RWPE2 (cell line): ENCODE measurements at regions not wholly inside any gene's neighbourhood (a gene's known extent, or its start where the extent isn't known, plus 50 kb on each side); places are given as distances from the start of the nearest gene placed in this dataset.

Experiments used
- ATAC-seq: fragments of 200-7000 bp; cut with Tn5 transposase; 3 replicates; pipeline ENCODE4 v1.9.1; 2021; ENCODE audit warnings: low read depth
- DNase-seq: peaks from one replicate; pipeline ENCODE4 v3.0.0-alpha.2; 2020; ENCODE audit warnings: low spot score
- H3K27ac ChIP-seq: fragments of 450-650 bp; 2 replicates; pipeline ENCODE4 v1.5.1; 2017; ENCODE audit warnings: mild to moderate bottlenecking; ENCODE audit not compliant: poor library complexity, severe bottlenecking
- H3K27me3 ChIP-seq: fragments of 250-450 bp; sonication (Bioruptor Pico); 2 replicates; pipeline ENCODE4 v1.5.1; 2021; ENCODE audit warnings: mild to moderate bottlenecking, moderate library complexity; ENCODE audit not compliant: insufficient read depth, poor library complexity, severe bottlenecking
- H3K36me3 ChIP-seq: fragments of 250-450 bp; sonication (Bioruptor Pico); 2 replicates; pipeline ENCODE4 v1.5.1; 2020; ENCODE audit warnings: low read depth, mild to moderate bottlenecking, moderate library complexity
- H3K4me1 ChIP-seq: fragments of 250-450 bp; sonication (Bioruptor Pico); 2 replicates; pipeline ENCODE4 v1.5.1; 2021; ENCODE audit warnings: mild to moderate bottlenecking, moderate library complexity; ENCODE audit not compliant: insufficient read depth, poor library complexity, severe bottlenecking
- H3K4me3 ChIP-seq: fragments of 250-450 bp; sonication (Bioruptor Pico); 2 replicates; pipeline ENCODE4 v1.5.1; 2021; ENCODE audit warnings: mild to moderate bottlenecking, moderate library complexity; ENCODE audit not compliant: severe bottlenecking
- H3K9me3 ChIP-seq: fragments of 250-450 bp; sonication (Bioruptor Pico); 2 replicates; pipeline ENCODE4 v1.5.1; 2021; ENCODE audit warnings: mild to moderate bottlenecking, moderate library complexity; ENCODE audit not compliant: severe bottlenecking
- TF ChIP-seq, protein P1 (sequence below): fragments of 450-650 bp; IDR thresholded peaks from one replicate; pipeline ENCODE4 v1.5.1; 2017; ENCODE audit warnings: mild to moderate bottlenecking, moderate library complexity; ENCODE audit not compliant: poor library complexity, severe bottlenecking

GRCh38 chr16:48081656-48082055 lies 74.1 kb downstream of the ABCC12 start:
- peak; percentile 97 for ATAC-seq
- no peak for DNase-seq
- H3K27ac ChIP-seq = no peak overlapping the region

DNA sequence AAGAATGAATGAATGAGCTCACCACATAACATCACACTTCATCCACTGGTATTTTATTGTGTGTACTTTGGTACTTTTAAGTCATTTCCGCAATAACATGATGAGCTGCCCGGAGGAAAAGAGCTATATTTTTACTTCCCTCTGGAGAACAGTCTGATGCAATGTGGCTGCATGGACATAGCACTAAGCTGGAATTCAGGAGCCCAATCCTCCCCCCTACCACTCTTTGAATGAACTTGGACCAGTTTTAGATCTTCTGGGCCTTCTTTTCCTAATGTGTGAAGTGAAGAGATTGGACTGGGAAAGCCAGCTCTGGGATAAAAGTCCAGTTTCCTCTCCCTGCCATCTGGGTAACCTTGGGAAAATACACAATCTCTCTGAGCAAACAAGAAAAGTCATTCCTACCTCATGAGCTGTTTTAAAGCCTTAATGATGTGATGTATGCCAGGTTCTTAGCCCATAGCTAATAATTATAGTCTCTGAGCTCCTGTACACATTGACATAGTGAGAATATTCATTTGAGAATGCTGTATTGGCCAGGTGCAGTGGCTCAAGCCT lies 79.3 kb downstream of the ABCC12 start:
- Histone ChIP-seq H3K36me3 (no peaks in the 10 kb centered on the region), H3K27ac (no peak overlapping the region), H3K4me1 (peaks cover 4% of the 10 kb centered on the region), H3K4me3 (no peak overlapping the region), H3K27me3 (no peaks in the 10 kb centered on the region), H3K9me3 (no peaks in the 10 kb centered on the region)
- ATAC-seq = peak; percentile 35; the same call in 1 of the 3 replicates
- TF ChIP-seq, protein P1, sequence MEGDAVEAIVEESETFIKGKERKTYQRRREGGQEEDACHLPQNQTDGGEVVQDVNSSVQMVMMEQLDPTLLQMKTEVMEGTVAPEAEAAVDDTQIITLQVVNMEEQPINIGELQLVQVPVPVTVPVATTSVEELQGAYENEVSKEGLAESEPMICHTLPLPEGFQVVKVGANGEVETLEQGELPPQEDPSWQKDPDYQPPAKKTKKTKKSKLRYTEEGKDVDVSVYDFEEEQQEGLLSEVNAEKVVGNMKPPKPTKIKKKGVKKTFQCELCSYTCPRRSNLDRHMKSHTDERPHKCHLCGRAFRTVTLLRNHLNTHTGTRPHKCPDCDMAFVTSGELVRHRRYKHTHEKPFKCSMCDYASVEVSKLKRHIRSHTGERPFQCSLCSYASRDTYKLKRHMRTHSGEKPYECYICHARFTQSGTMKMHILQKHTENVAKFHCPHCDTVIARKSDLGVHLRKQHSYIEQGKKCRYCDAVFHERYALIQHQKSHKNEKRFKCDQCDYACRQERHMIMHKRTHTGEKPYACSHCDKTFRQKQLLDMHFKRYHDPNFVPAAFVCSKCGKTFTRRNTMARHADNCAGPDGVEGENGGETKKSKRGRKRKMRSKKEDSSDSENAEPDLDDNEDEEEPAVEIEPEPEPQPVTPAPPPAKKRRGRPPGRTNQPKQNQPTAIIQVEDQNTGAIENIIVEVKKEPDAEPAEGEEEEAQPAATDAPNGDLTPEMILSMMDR = no peak
- no peak for DNase-seq

More at GRCh38 chr16:48081656-48082055, 74.1 kb downstream of the ABCC12 start:
- Histone ChIP-seq H3K4me3 (no peak overlapping the region), H3K36me3 (no peaks in the 10 kb centered on the region), H3K4me1 (peaks cover 7% of the 10 kb centered on the region), H3K27me3 (no peaks in the 10 kb centered on the region), H3K9me3 (no peaks in the 10 kb centered on the region)
- TF ChIP-seq, protein P1 = no peak

DNA sequence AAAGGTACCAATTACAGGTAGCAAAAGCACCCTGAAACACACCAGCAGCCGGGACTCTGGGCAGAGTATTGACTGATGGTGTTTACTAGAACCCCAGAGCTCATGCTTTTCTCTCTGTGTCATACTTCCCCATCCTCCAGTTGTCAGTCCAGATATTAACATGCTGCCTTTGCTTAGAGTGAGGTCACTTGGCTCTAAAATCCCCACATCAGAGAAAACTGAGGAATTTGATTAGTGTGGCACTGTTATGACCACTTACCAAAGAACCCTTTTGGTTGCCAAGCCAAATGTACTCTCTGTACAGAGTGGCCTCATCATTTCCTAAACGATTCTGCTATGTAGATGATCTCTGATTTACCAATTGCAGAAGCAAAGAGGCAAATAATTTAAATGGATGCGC lies 80.4 kb downstream of the ABCC12 start:
- ATAC-seq = no peak
- H3K9me3 ChIP-seq = no peaks in the 10 kb centered on the region
- H3K27me3 ChIP-seq = no peaks in the 10 kb centered on the region
- TF ChIP-seq, protein P1 = no peak
- H3K36me3 ChIP-seq = no peaks in the 10 kb centered on the region
- H3K4me3 ChIP-seq = no peak overlapping the region
- no peak overlapping the region for H3K27ac ChIP-seq
- no peak for DNase-seq
- no peaks in the 10 kb centered on the region for H3K4me1 ChIP-seq

GRCh38 chr16:48067388-48067787 lies 88.4 kb downstream of the ABCC12 start:
- H3K27ac ChIP-seq = no peak overlapping the region
- H3K36me3 ChIP-seq = no peaks in the 10 kb centered on the region
- ATAC-seq = no peak
- no peak for DNase-seq
- no peaks in the 10 kb centered on the region for H3K4me1 ChIP-seq
- H3K4me3 ChIP-seq = no peak overlapping the region
- no peaks in the 10 kb centered on the region for H3K27me3 ChIP-seq
- TF ChIP-seq, protein P1 = no peak
- H3K9me3 ChIP-seq = no peaks in the 10 kb centered on the region

- no peak for ATAC-seq
- no peak for DNase-seq
- no peak overlapping the region for H3K4me3 ChIP-seq
- no peaks in the 10 kb centered on the region for H3K4me1 ChIP-seq
- H3K27ac ChIP-seq = no peak overlapping the region
- H3K27me3 ChIP-seq = no peaks in the 10 kb centered on the region
- TF ChIP-seq, protein P1 = no peak
- H3K9me3 ChIP-seq = no peaks in the 10 kb centered on the region
- H3K36me3 ChIP-seq = no peaks in the 10 kb centered on the region
Observed at GRCh38 chr16:48064971-48065370, 90.8 kb downstream of the ABCC12 start.
